ENCODE measurements at regions not wholly inside any gene's neighbourhood (a gene's known extent, or its start where the extent isn't known, plus 50 kb on each side); places are given as distances from the start of the nearest gene placed in this dataset.

- no peaks in the 10 kb centered on the region for H3K4me1 ChIP-seq (ENCODE audit: control insufficient read depth in 1 of 2, insufficient read depth in 2 of 2, low read depth in 1 of 2, low read length in 1 of 2)
- H3K4me2 ChIP-seq = no peak overlapping the region
- POLR2A ChIA-PET = no interaction called here
- no peaks in the 10 kb centered on the region for H4K20me1 ChIP-seq (ENCODE audit: insufficient read depth)
- H3K9me2 ChIP-seq = no peaks in the 10 kb centered on the region
- H3F3A ChIP-seq (replicated peaks; ENCODE audit: insufficient read depth) = no peaks in the 10 kb centered on the region
- H2AFZ ChIP-seq (ENCODE audit: low read depth) = no peak overlapping the region
- no peak overlapping the region for H3K4me3 ChIP-seq (ENCODE audit: low read depth in 2 of 2, low read length in 1 of 2)
- no peaks in the 10 kb centered on the region for H3K9me3 ChIP-seq
- H3K27me3 ChIP-seq (ENCODE audit: insufficient read depth) = no peaks in the 10 kb centered on the region
- no peak overlapping the region for H3K9ac ChIP-seq
- no peak overlapping the region for H3K27ac ChIP-seq (ENCODE audit: low read depth in 2 of 2, low read length in 1 of 2)
- H3K36me3 ChIP-seq (replicated peaks in 1 of 2; ENCODE audit: control insufficient read depth in 1 of 2, insufficient read depth in 2 of 2, low read length in 1 of 2) = no peaks in the 10 kb centered on the region
- CTCF ChIA-PET = no interaction called here
- TF ChIP-seq NFIC (IDR thresholded peaks at IDR 0.05; ENCODE audit: borderline replicate concordance) = no peak
- TF ChIP-seq USF1 (IDR thresholded peaks at IDR 0.05; ENCODE audit: borderline replicate concordance, low read depth) = no peak
- no peak for TF ChIP-seq SMC3 (IDR thresholded peaks at IDR 0.05; ENCODE audit: low read depth, low read length)
- no peak for TF ChIP-seq IRF3 (IDR thresholded peaks at IDR 0.05; ENCODE audit: low read depth, low read length)
- no peak for TF ChIP-seq GATA2 (CRISPR knock-in tag; IDR thresholded peaks at IDR 0.05)
- no peaks in the 10 kb centered on the region for H3K79me2 ChIP-seq (ENCODE audit: insufficient read depth)
- DNase-seq = no peak
These were observed 236.3 kb upstream of the CTBP2 start for GRCh38 chr10:125396676-125397075.

GRCh38 chr10:125392609-125393008 is 232.2 kb upstream of the CTBP2 start:
- WGBS (ENCODE audit: low lambda C conversion rate) = 54% methylated on average over 3 of the region's 3 CpGs
- no peak overlapping the region for H3K4me2 ChIP-seq
- H4K20me1 ChIP-seq (ENCODE audit: insufficient read depth) = no peaks in the 10 kb centered on the region
- TF ChIP-seq TCF12 (IDR thresholded peaks at IDR 0.05) = no peak
- TF ChIP-seq FOXM1 (IDR thresholded peaks at IDR 0.05; ENCODE audit: low read depth) = no peak
- no peak for TF ChIP-seq EP300 (IDR thresholded peaks at IDR 0.05; ENCODE audit: borderline replicate concordance in 1 of 2, low read depth in 1 of 2, low read length in 1 of 2)
- TF ChIP-seq MAX (IDR thresholded peaks at IDR 0.05; ENCODE audit: low read depth) = no peak
- no peak for TF ChIP-seq PBX3 (IDR thresholded peaks at IDR 0.05)
- TF ChIP-seq GABPA (IDR thresholded peaks at IDR 0.05; ENCODE audit: low read depth) = no peak
- TF ChIP-seq RFX5 (IDR thresholded peaks at IDR 0.05; ENCODE audit: low read length) = no peak
- TF ChIP-seq, protein P1, sequence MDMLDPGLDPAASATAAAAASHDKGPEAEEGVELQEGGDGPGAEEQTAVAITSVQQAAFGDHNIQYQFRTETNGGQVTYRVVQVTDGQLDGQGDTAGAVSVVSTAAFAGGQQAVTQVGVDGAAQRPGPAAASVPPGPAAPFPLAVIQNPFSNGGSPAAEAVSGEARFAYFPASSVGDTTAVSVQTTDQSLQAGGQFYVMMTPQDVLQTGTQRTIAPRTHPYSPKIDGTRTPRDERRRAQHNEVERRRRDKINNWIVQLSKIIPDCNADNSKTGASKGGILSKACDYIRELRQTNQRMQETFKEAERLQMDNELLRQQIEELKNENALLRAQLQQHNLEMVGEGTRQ (IDR thresholded peaks at IDR 0.05; ENCODE audit: borderline replicate concordance, low read depth, low read length) = no peak
- TF ChIP-seq SIN3A (IDR thresholded peaks at IDR 0.05; ENCODE audit: borderline replicate concordance, low read depth, low read length) = no peak
- TF ChIP-seq RAD21 (IDR thresholded peaks at IDR 0.05; ENCODE audit: low read length) = no peak
- TF ChIP-seq MXI1 (IDR thresholded peaks at IDR 0.05; ENCODE audit: low read depth, low read length) = no peak
- no peak for TF ChIP-seq EZH2phosphoT487 (IDR thresholded peaks at IDR 0.05; ENCODE audit: borderline replicate concordance, low read depth)
- no peak for TF ChIP-seq TAF1 (IDR thresholded peaks at IDR 0.05; ENCODE audit: borderline replicate concordance, low read depth, low read length)
- no peak for TF ChIP-seq CHD2 (IDR thresholded peaks at IDR 0.05; ENCODE audit: low read length, partially characterized antibody)
- no peak for TF ChIP-seq NRF1 (IDR thresholded peaks at IDR 0.05; ENCODE audit: low read depth, low read length)
- TF ChIP-seq USF1 (IDR thresholded peaks at IDR 0.05; ENCODE audit: borderline replicate concordance, low read depth) = no peak
- no peaks in the 10 kb centered on the region for H3K79me2 ChIP-seq (ENCODE audit: insufficient read depth)
- H3K9me3 ChIP-seq = no peaks in the 10 kb centered on the region
- no peak overlapping the region for H3K4me3 ChIP-seq (ENCODE audit: low read depth in 2 of 2, low read length in 1 of 2)
- no peaks in the 10 kb centered on the region for H3K4me1 ChIP-seq (ENCODE audit: control insufficient read depth in 1 of 2, insufficient read depth in 2 of 2, low read depth in 1 of 2, low read length in 1 of 2)
- DNase-seq = no peak
- H3K27me3 ChIP-seq (ENCODE audit: insufficient read depth) = no peaks in the 10 kb centered on the region
- no peaks in the 10 kb centered on the region for H3K9me2 ChIP-seq
- no peak overlapping the region for H3K9ac ChIP-seq
- H3F3A ChIP-seq (replicated peaks; ENCODE audit: insufficient read depth) = no peaks in the 10 kb centered on the region
- H3K36me3 ChIP-seq (replicated peaks in 1 of 2; ENCODE audit: control insufficient read depth in 1 of 2, insufficient read depth in 2 of 2, low read length in 1 of 2) = no peaks in the 10 kb centered on the region
- no peak overlapping the region for H2AFZ ChIP-seq (ENCODE audit: low read depth)
- H3K27ac ChIP-seq (ENCODE audit: low read depth in 2 of 2, low read length in 1 of 2) = no peak overlapping the region
- ChIA-PET CTCF (no interaction called here), POLR2A (no interaction called here)

All from SK-N-SH (cell line).